ENCODE measurements at regions not wholly inside any gene's neighbourhood (a gene's known extent, or its start where the extent isn't known, plus 50 kb on each side); places are given as distances from the start of the nearest gene placed in this dataset.

GRCh38 chr12:124380796-124381455 is 86.0 kb downstream of the RFLNA start:
- TF ChIP-seq, protein P1, sequence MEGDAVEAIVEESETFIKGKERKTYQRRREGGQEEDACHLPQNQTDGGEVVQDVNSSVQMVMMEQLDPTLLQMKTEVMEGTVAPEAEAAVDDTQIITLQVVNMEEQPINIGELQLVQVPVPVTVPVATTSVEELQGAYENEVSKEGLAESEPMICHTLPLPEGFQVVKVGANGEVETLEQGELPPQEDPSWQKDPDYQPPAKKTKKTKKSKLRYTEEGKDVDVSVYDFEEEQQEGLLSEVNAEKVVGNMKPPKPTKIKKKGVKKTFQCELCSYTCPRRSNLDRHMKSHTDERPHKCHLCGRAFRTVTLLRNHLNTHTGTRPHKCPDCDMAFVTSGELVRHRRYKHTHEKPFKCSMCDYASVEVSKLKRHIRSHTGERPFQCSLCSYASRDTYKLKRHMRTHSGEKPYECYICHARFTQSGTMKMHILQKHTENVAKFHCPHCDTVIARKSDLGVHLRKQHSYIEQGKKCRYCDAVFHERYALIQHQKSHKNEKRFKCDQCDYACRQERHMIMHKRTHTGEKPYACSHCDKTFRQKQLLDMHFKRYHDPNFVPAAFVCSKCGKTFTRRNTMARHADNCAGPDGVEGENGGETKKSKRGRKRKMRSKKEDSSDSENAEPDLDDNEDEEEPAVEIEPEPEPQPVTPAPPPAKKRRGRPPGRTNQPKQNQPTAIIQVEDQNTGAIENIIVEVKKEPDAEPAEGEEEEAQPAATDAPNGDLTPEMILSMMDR (IDR thresholded peaks at IDR 0.05; ENCODE audit: insufficient read depth, low read length, poor library complexity, severe bottlenecking) = no peak
- TF ChIP-seq EZH2phosphoT487 (conservative IDR thresholded peaks at IDR 0.05; ENCODE audit: low read length) = no peak

Measured in SU-DHL-6 (cell line).